Right cardiac atrium (tissue), 5 donors: ENCODE measurements at regions not wholly inside any gene's neighbourhood (a gene's known extent, or its start where the extent isn't known, plus 50 kb on each side); places are given as distances from the start of the nearest gene placed in this dataset.
"Not testable (repeated sequence)": the region's sequence is repeated elsewhere in the genome, so short reads cannot be mapped to it uniquely, and the experiment has no call there.

Experiments used
- ATAC-seq, 2 donors: fragments of 200-7000 bp; cut with Tn5 transposase; one replicate each; pipeline versions ENCODE4 v1.8.0 to v1.9.1; 2020; ENCODE audit warnings: moderate library complexity in 2 of 2, mild to moderate bottlenecking in 1 of 2
- DNase-seq, 3 donors: peaks; one replicate each; pipeline ENCODE4 v3.0.0-alpha.2; 2020
- H3K27ac ChIP-seq: one replicate; pipeline ENCODE4 v1.5.1; 2013; ENCODE audit warnings: mild to moderate bottlenecking, low read length, control low read depth, moderate library complexity
- H3K27me3 ChIP-seq: one replicate; pipeline ENCODE4 v1.6.1; 2013; ENCODE audit not compliant: control insufficient read depth, insufficient read depth
- H3K4me1 ChIP-seq: one replicate; pipeline ENCODE4 v1.6.1; 2013; ENCODE audit warnings: low read length; ENCODE audit not compliant: control insufficient read depth, insufficient read depth
- H3K4me3 ChIP-seq: one replicate; pipeline ENCODE4 v1.5.1; 2013; ENCODE audit warnings: low read length, control low read depth
- H3K9me3 ChIP-seq: one replicate; pipeline ENCODE4 v1.6.1; 2013; ENCODE audit warnings: low read length; ENCODE audit not compliant: control insufficient read depth
- WGBS: extraction: QIAGEN DNeasy Blood & Tissue Kit; methylation state at CpG from one replicate; pipeline ENCODE4 v1.1.7; 2013; 5-methylcytosine and 5-hydroxymethylcytosine counted together
- intact Hi-C, 4 donors: fragments of 100-400 bp; cut with DNase I; formaldehyde crosslinking; loops; one replicate each; pipeline versions ENCODE4 v1.11.0 to v1.14.0; 2022 to 2023
- donor health status: healthy with polysubstance abuse.
- donor health status: DM: no; HTN: yes; CAD: no.
- donor health status: DM: no; HTN: no; CAD: no.
- donor health status: DM: no; HTN: yes; CAD: no; lungs with severe emphysema.
- donor health status: DM: yes; HTN: yes; CAD: no.

- intact Hi-C loops = no loop called here
- 51% methylated on average over 4 of the region's 4 CpGs for WGBS
- no peaks in the 10 kb centered on the region for H3K4me1 ChIP-seq
- peak overlapping the region; percentile 62 for H3K27ac ChIP-seq
- no peaks in the 10 kb centered on the region for H3K27me3 ChIP-seq
- DNase-seq = no peak
- H3K9me3 ChIP-seq = no peaks in the 10 kb centered on the region
- H3K4me3 ChIP-seq = no peak overlapping the region
- peak; percentile 57 to 69 for ATAC-seq
Observed at GRCh38 chr3:177905173-177906125, 630.8 kb upstream of the KCNMB2 start.

- H3K4me3 ChIP-seq = no peak overlapping the region
- 51% methylated on average over 4 of the region's 4 CpGs for WGBS
- intact Hi-C loops = no loop called here
- no peaks in the 10 kb centered on the region for H3K4me1 ChIP-seq
- ATAC-seq (peak; percentile 71 to 88), DNase-seq (no peak)
- no peak overlapping the region for H3K27ac ChIP-seq
- no peaks in the 10 kb centered on the region for H3K27me3 ChIP-seq
- no peaks in the 10 kb centered on the region for H3K9me3 ChIP-seq
Observed at GRCh38 chr3:177906126-177906511, 630.1 kb upstream of the KCNMB2 start.

- no peak overlapping the region for H3K4me3 ChIP-seq
- intact Hi-C loops = no loop called here
- no peaks in the 10 kb centered on the region for H3K4me1 ChIP-seq
- no peaks in the 10 kb centered on the region for H3K9me3 ChIP-seq
- no peak for DNase-seq
- H3K27ac ChIP-seq = no peak overlapping the region
- WGBS = 80% methylated on average over 5 of the region's 5 CpGs
- no peak for ATAC-seq
- no peaks in the 10 kb centered on the region for H3K27me3 ChIP-seq
Observed at GRCh38 chr3:177906578-177907229, 629.5 kb upstream of the KCNMB2 start.

- H3K9me3 ChIP-seq, H3K4me3 ChIP-seq, H3K4me1 ChIP-seq, ATAC-seq, intact Hi-C loops, H3K27me3 ChIP-seq, H3K27ac ChIP-seq, DNase-seq: not testable (repeated sequence)
- 97% methylated on average over 6 of the region's 6 CpGs for WGBS
Observed at GRCh38 chr3:177909530-177909929, 626.7 kb upstream of the KCNMB2 start.

GRCh38 chr3:177914224-177914623 is 622.0 kb upstream of the KCNMB2 start:
- Histone ChIP-seq H3K9me3 (no peaks in the 10 kb centered on the region), H3K4me3 (no peak overlapping the region), H3K27ac (no peak overlapping the region), H3K4me1 (no peaks in the 10 kb centered on the region), H3K27me3 (no peaks in the 10 kb centered on the region)
- DNase-seq = no peak
- 97% methylated on average over 10 of the region's 10 CpGs for WGBS
- no peak for ATAC-seq
- intact Hi-C loops = no loop called here

GRCh38 chr3:177916461-177916860 is 619.8 kb upstream of the KCNMB2 start:
- intact Hi-C loops = no loop called here
- Histone ChIP-seq H3K27ac (no peak overlapping the region), H3K27me3 (no peaks in the 10 kb centered on the region), H3K4me1 (no peaks in the 10 kb centered on the region), H3K9me3 (no peaks in the 10 kb centered on the region), H3K4me3 (no peak overlapping the region)
- no peak for ATAC-seq
- no peak for DNase-seq
- WGBS = 92% methylated on average over 1 of the region's 1 CpG

- no peaks in the 10 kb centered on the region for H3K9me3 ChIP-seq
- ATAC-seq (no peak), DNase-seq (peak in 1 of 3 donors; percentile 44)
- H3K27ac ChIP-seq = no peak overlapping the region
- intact Hi-C loops = no loop called here
- no peaks in the 10 kb centered on the region for H3K27me3 ChIP-seq
- H3K4me3 ChIP-seq = no peak overlapping the region
- 94% methylated on average over 8 of the region's 8 CpGs for WGBS
- no peaks in the 10 kb centered on the region for H3K4me1 ChIP-seq
Observed at GRCh38 chr3:177917234-177917861, 618.9 kb upstream of the KCNMB2 start.

- Histone ChIP-seq H3K9me3 (no peaks in the 10 kb centered on the region), H3K27me3 (no peaks in the 10 kb centered on the region), H3K27ac (no peak overlapping the region), H3K4me1 (no peaks in the 10 kb centered on the region), H3K4me3 (no peak overlapping the region)
- ATAC-seq (no peak), DNase-seq (no peak)
- WGBS = 83% methylated on average over 3 of the region's 3 CpGs
- intact Hi-C loops = no loop called here
Observed at GRCh38 chr3:177921153-177921552, 615.1 kb upstream of the KCNMB2 start.

- no peaks in the 10 kb centered on the region for H3K9me3 ChIP-seq
- DNase-seq (no peak), ATAC-seq (no peak)
- H3K27me3 ChIP-seq = no peaks in the 10 kb centered on the region
- 91% methylated on average over 2 of the region's 2 CpGs for WGBS
- no peak overlapping the region for H3K27ac ChIP-seq
- no peak overlapping the region for H3K4me3 ChIP-seq
- intact Hi-C loops = no loop called here
- H3K4me1 ChIP-seq = no peaks in the 10 kb centered on the region
Observed at GRCh38 chr3:177924261-177924660, 612.0 kb upstream of the KCNMB2 start.

GRCh38 chr3:177928172-177928873 is 607.9 kb upstream of the KCNMB2 start:
- H3K27ac ChIP-seq = no peak overlapping the region
- DNase-seq (no peak), ATAC-seq (peak; percentile 45 to 90)
- no peaks in the 10 kb centered on the region for H3K27me3 ChIP-seq
- H3K4me1 ChIP-seq = peaks cover 2% of the 10 kb centered on the region
- intact Hi-C loops = no loop called here
- H3K9me3 ChIP-seq = no peaks in the 10 kb centered on the region
- WGBS = 63% methylated on average over 6 of the region's 6 CpGs
- no peak overlapping the region for H3K4me3 ChIP-seq
